ENCODE measurements at regions not wholly inside any gene's neighbourhood (a gene's known extent, or its start where the extent isn't known, plus 50 kb on each side); places are given as distances from the start of the nearest gene placed in this dataset.

GRCh38 chr19:30178721-30179402 is 193.3 kb upstream of the ZNF536 start:
- BruUV-seq (replicated peaks) = no TSS peak
- no peak overlapping the region for H3K4me3 Mint-ChIP-seq (ENCODE audit: unreplicated experiment)
- CTCF ChIA-PET = no interaction called here

GRCh38 chr19:30180691-30181090 is 191.5 kb upstream of the ZNF536 start:
- no peak overlapping the region for H3K4me3 Mint-ChIP-seq (ENCODE audit: unreplicated experiment)
- intact Hi-C loops (cut with micrococcal nuclease; ENCODE audit: unreplicated experiment) = no loop called here
- H3K36me3 Mint-ChIP-seq (ENCODE audit: insufficient read depth, unreplicated experiment) = no peaks in the 10 kb centered on the region
- H3K27me3 Mint-ChIP-seq (ENCODE audit: insufficient read depth, unreplicated experiment) = peaks cover 4% of the 10 kb centered on the region
- H3K27ac Mint-ChIP-seq (ENCODE audit: unreplicated experiment) = no peak overlapping the region
- H3K27me3 ChIP-seq (replicated peaks; ENCODE audit: control insufficient read depth, insufficient read depth, low read length) = no peaks in the 10 kb centered on the region
- no peak overlapping the region for H3K4me3 ChIP-seq (ENCODE audit: low read depth, low read length)
- no peaks in the 10 kb centered on the region for H3K4me1 ChIP-seq
- CTCF ChIA-PET = no interaction called here
- BruUV-seq (replicated peaks) = no TSS peak
- no peaks in the 10 kb centered on the region for H3K4me1 Mint-ChIP-seq (ENCODE audit: low read depth, unreplicated experiment)
- POLR2A ChIA-PET = no interaction called here
- DNase-seq = no peak
- H3K36me3 ChIP-seq (ENCODE audit: control insufficient read depth, insufficient read depth, low read length) = no peaks in the 10 kb centered on the region
- H3K9me3 Mint-ChIP-seq (ENCODE audit: unreplicated experiment) = peaks cover 46% of the 10 kb centered on the region
- H3K9me3 ChIP-seq = peaks cover 26% of the 10 kb centered on the region
- TF ChIP-seq CTCF (IDR thresholded peaks at IDR 0.05; ENCODE audit: insufficient read depth in 1 of 2, low read depth in 1 of 2, low read length in 1 of 2, severe bottlenecking in 1 of 2, unreplicated experiment in 1 of 2) = no peak

More at GRCh38 chr19:30178721-30179402, 193.3 kb upstream of the ZNF536 start:
- no peak for DNase-seq
- no peaks in the 10 kb centered on the region for H3K36me3 Mint-ChIP-seq (ENCODE audit: insufficient read depth, unreplicated experiment)
- Histone ChIP-seq H3K27me3 (replicated peaks; ENCODE audit: control insufficient read depth, insufficient read depth, low read length) (no peaks in the 10 kb centered on the region), H3K36me3 (ENCODE audit: control insufficient read depth, insufficient read depth, low read length) (no peaks in the 10 kb centered on the region), H3K4me3 (ENCODE audit: low read depth, low read length) (no peak overlapping the region), H3K9me3 (peaks cover 22% of the 10 kb centered on the region), H3K4me1 (no peaks in the 10 kb centered on the region)
- peaks cover 4% of the 10 kb centered on the region for H3K27me3 Mint-ChIP-seq (ENCODE audit: insufficient read depth, unreplicated experiment)
- no peak for TF ChIP-seq CTCF (IDR thresholded peaks at IDR 0.05; ENCODE audit: insufficient read depth in 1 of 2, low read depth in 1 of 2, low read length in 1 of 2, severe bottlenecking in 1 of 2, unreplicated experiment in 1 of 2)
- peaks cover 38% of the 10 kb centered on the region for H3K9me3 Mint-ChIP-seq (ENCODE audit: unreplicated experiment)
- no peak overlapping the region for H3K27ac Mint-ChIP-seq (ENCODE audit: unreplicated experiment)
- POLR2A ChIA-PET = no interaction called here
- intact Hi-C loops (cut with micrococcal nuclease; ENCODE audit: unreplicated experiment) = no loop called here
- H3K4me1 Mint-ChIP-seq (ENCODE audit: low read depth, unreplicated experiment) = no peaks in the 10 kb centered on the region

GRCh38 chr19:30183807-30184490 is 188.2 kb upstream of the ZNF536 start:
- Histone ChIP-seq H3K4me3 (ENCODE audit: low read depth, low read length) (no peak overlapping the region), H3K9me3 (peaks cover 26% of the 10 kb centered on the region), H3K36me3 (ENCODE audit: control insufficient read depth, insufficient read depth, low read length) (no peaks in the 10 kb centered on the region), H3K4me1 (no peaks in the 10 kb centered on the region), H3K27me3 (replicated peaks; ENCODE audit: control insufficient read depth, insufficient read depth, low read length) (no peaks in the 10 kb centered on the region)
- Mint-ChIP-seq H3K36me3 (ENCODE audit: insufficient read depth, unreplicated experiment) (no peaks in the 10 kb centered on the region), H3K27me3 (ENCODE audit: insufficient read depth, unreplicated experiment) (no peaks in the 10 kb centered on the region), H3K9me3 (ENCODE audit: unreplicated experiment) (peaks cover 34% of the 10 kb centered on the region), H3K27ac (ENCODE audit: unreplicated experiment) (no peak overlapping the region), H3K4me1 (ENCODE audit: low read depth, unreplicated experiment) (no peaks in the 10 kb centered on the region), H3K4me3 (ENCODE audit: unreplicated experiment) (no peak overlapping the region)
- POLR2A ChIA-PET = no interaction called here
- no peak for DNase-seq
- intact Hi-C loops (cut with micrococcal nuclease; ENCODE audit: unreplicated experiment) = no loop called here
- CTCF ChIA-PET = no interaction called here
- TF ChIP-seq CTCF (IDR thresholded peaks at IDR 0.05; ENCODE audit: insufficient read depth in 1 of 2, low read depth in 1 of 2, low read length in 1 of 2, severe bottlenecking in 1 of 2, unreplicated experiment in 1 of 2) = no peak
- BruUV-seq (replicated peaks) = no TSS peak
